G401.6 (cell line): ENCODE measurements at regions not wholly inside any gene's neighbourhood (a gene's known extent, or its start where the extent isn't known, plus 50 kb on each side); places are given as distances from the start of the nearest gene placed in this dataset.
"Not testable (repeated sequence)": the region's sequence is repeated elsewhere in the genome, so short reads cannot be mapped to it uniquely, and the experiment has no call there.

ENCODE experiments used
- FAIRE-seq: peaks from 2 replicates; lab custom pipeline; 2012; peaks lifted over from hg19 to GRCh38; lab: Jason Lieb, UNC

- no peak for FAIRE-seq
Measured at GRCh38 chr1:9441451-9442133, 97.7 kb upstream of the SLC25A33 start.

GRCh38 chr1:9442278-9442846 is 96.9 kb upstream of the SLC25A33 start:
- no peak for FAIRE-seq

GRCh38 chr1:9442986-9443385 is 96.3 kb upstream of the SLC25A33 start:
- FAIRE-seq = no peak

GRCh38 chr1:9443913-9444445 is 95.3 kb upstream of the SLC25A33 start:
- no peak for FAIRE-seq

GRCh38 chr1:9444532-9444931 is 94.7 kb upstream of the SLC25A33 start:
- FAIRE-seq = no peak

- FAIRE-seq = not testable (repeated sequence)
Measured at GRCh38 chr1:9445081-9445480, 94.2 kb upstream of the SLC25A33 start.

GRCh38 chr1:9447215-9447960 is 91.9 kb upstream of the SLC25A33 start:
- FAIRE-seq = no peak

- FAIRE-seq = no peak
Measured at GRCh38 chr1:9448132-9449109, 90.8 kb upstream of the SLC25A33 start.

- no peak for FAIRE-seq
Measured at GRCh38 chr1:9449110-9449627, 90.1 kb upstream of the SLC25A33 start.

GRCh38 chr1:9449976-9450696 is 89.1 kb upstream of the SLC25A33 start:
- no peak for FAIRE-seq

- FAIRE-seq = no peak
Measured at GRCh38 chr1:9451081-9451480, 88.2 kb upstream of the SLC25A33 start.

GRCh38 chr1:9452516-9453140 is 86.6 kb upstream of the SLC25A33 start:
- FAIRE-seq = no peak

GRCh38 chr1:9453375-9453774 is 85.9 kb upstream of the SLC25A33 start:
- FAIRE-seq = no peak

- no peak for FAIRE-seq
Measured at GRCh38 chr1:9453779-9454418, 85.4 kb upstream of the SLC25A33 start.

- no peak for FAIRE-seq
Measured at GRCh38 chr1:9454494-9455066, 84.7 kb upstream of the SLC25A33 start.

GRCh38 chr1:9455487-9456234 is 83.6 kb upstream of the SLC25A33 start:
- FAIRE-seq = peak; percentile 53

- FAIRE-seq = no peak
Measured at GRCh38 chr1:9456833-9457232, 82.4 kb upstream of the SLC25A33 start.

GRCh38 chr1:9459816-9460407 is 79.4 kb upstream of the SLC25A33 start:
- no peak for FAIRE-seq

- FAIRE-seq = no peak
Measured at GRCh38 chr1:9465640-9466039, 73.6 kb upstream of the SLC25A33 start.
